HG03108 (cell line): ENCODE measurements at regions not wholly inside any gene's neighbourhood (a gene's known extent, or its start where the extent isn't known, plus 50 kb on each side); places are given as distances from the start of the nearest gene placed in this dataset.

Experiments
- ATAC-seq: cut with Tn5 transposase; IDR thresholded peaks from one replicate; pipeline ENCODE4 v1.9.1; 2021; ENCODE audit warnings: moderate library complexity; ENCODE audit not compliant: unreplicated experiment

- ATAC-seq, result no peak
These were observed 65.1 kb downstream of the PFDN4 start for GRCh38 chr20:54272901-54273488.

DNA sequence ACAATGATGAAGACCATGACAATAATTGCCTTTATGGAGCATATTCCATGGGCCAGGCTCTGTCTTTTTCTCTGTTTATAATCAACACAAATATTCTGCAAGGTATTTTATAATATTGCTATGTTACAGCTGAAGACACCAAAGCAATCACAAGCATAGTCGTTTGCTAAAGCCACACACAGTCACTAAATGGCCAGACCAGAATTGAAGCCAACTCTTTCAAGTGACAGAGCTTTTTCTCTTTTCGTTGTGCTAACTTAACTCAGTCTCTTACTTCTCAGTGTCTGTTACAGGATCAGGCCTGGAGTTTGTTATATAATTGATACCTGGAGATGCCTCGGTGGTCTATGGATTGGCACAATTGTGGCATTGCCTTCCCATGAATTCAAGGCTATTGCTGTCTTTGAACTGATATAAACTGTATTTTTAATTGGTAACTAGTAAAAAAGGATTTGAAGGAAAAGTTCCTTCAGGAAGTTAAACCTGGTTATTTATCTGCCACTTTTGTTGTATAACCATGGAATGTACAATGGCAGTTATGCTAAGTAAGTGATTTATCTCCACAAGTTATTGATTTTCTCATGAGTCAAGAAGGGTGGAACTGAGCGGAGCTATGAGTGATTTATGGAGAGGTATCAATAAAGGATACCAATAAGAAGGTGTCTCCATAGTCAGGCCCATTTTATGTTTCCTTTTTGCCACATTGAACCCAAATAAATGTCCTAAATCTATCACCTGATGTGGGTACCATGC lies 67.6 kb downstream of the PFDN4 start:
- no peak for ATAC-seq

GRCh38 chr20:54276577-54277169 lies 68.8 kb downstream of the PFDN4 start:
- ATAC-seq, result no peak

DNA sequence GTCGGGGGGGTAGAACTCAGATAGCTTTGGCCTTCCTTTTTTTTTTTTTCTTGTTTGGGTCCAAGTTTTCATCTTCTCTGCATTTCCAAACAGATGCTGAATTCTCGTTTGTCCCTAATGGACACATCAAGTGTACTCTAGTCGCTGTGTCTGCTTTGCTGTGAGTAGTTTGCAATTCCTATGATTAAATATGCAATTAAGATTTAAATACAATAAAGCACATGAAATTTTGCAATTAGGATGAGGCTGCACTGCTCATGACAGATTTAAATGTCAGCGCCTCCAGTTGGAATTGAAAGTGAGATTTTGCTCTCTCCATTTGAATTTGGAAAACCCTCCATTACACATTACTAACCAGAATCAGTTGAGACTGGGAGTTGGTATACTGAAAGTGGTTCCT lies 70.4 kb downstream of the PFDN4 start:
- no peak for ATAC-seq

DNA sequence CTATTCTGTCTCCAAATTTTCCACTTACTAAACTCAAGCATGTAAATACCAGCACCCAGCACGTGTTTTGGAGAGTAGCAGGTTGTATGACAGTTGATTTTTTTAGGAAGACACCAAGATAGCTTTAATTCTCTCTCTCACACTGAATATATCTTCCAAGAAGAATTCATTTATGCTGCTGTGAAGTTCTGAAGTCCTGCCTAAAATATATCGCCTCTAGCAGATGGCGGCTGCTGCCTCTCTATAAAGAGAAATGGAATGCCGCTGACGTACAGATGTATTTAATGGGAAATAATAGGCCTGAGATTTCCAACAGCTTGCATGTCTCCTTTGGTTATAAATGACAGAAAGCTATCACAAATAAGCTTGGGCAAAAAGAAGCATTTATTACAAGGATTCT lies 74.7 kb downstream of the PFDN4 start:
- ATAC-seq, result no peak

GRCh38 chr20:54283253-54283652 lies 75.4 kb downstream of the PFDN4 start:
- no peak for ATAC-seq

- no peak for ATAC-seq
These were observed 77.2 kb downstream of the PFDN4 start for GRCh38 chr20:54284928-54285704.

DNA sequence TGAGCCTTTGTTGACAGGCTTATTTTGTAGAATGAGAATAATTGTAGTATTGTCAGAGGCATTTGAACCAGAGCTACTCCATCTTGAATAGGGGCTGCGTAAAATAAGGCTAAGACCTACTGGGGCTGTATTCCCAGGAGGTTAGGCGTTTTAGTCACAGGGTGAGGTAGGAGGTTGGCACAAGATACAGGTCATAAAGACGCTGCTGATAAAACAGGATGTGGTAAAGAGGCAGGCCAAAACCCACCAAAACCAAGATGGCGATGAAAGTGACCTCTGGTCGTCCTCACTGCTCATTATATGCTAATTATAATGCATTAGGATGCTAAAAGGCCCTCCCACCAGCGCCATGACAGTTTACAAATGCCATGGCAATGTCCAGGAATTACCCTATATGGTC lies 82.7 kb downstream of the PFDN4 start:
- ATAC-seq, result no peak

- ATAC-seq, result no peak
These were observed 83.6 kb downstream of the PFDN4 start for GRCh38 chr20:54291339-54292010.

- no peak for ATAC-seq
These were observed 84.3 kb downstream of the PFDN4 start for GRCh38 chr20:54292185-54292584.

DNA sequence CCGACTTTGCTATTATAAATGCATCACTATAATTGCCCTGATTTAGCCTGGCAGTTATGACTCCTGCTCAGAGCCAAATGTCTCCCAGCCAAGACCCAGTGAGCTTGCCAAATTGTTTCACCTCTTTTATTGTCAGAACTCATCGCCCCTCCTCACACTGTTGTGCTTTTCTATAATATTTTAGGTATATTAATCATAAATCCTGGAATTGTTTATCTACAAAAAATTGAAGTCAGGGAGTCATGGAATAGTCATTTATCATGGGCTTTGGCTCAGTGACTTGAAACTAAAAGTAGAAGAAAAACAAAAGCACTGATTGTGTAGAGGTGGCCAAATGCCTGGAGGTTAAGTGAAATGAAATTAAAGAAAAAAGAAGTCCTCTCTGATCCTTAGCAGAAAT lies 85.6 kb downstream of the PFDN4 start:
- no peak for ATAC-seq

DNA sequence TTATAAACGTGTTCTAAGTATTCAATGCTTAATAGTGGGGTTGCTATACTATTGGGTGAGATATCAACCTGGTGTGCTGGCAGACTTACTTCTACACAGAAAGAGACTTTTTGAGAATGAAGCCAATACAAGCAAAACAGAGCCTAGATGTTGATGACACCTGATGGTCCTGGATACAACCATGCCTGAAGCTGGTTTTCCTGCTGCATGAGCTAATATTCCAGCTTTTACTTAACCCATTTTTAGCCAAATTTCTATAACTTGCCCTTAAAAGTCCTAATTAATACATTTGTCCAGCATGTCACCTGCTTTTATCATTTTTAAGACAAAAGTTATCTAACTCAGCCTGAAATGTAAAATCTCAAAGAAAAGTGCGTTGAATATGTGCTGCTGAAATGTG lies 86.2 kb downstream of the PFDN4 start:
- ATAC-seq, result no peak

GRCh38 chr20:54295686-54296085 lies 87.8 kb downstream of the PFDN4 start:
- no peak for ATAC-seq

DNA sequence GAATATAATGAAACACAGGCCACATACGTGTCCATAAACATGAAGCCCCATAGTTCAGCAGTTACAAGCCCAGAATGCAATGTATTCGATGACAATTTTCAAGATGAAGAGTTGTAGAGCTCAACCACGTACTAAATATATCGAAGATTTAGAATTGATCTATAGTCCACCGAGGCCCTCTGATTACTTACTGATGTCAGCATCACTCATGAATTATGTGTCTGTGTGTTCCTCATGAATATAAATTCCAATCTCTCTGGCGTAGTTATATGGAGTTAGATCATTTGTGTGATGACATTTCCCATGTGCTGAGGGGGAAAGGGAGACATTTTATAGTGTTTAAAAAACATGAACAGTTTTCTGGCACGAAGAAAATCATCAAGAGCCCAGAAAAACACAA lies 97.5 kb downstream of the PFDN4 start:
- ATAC-seq, result no peak

DNA sequence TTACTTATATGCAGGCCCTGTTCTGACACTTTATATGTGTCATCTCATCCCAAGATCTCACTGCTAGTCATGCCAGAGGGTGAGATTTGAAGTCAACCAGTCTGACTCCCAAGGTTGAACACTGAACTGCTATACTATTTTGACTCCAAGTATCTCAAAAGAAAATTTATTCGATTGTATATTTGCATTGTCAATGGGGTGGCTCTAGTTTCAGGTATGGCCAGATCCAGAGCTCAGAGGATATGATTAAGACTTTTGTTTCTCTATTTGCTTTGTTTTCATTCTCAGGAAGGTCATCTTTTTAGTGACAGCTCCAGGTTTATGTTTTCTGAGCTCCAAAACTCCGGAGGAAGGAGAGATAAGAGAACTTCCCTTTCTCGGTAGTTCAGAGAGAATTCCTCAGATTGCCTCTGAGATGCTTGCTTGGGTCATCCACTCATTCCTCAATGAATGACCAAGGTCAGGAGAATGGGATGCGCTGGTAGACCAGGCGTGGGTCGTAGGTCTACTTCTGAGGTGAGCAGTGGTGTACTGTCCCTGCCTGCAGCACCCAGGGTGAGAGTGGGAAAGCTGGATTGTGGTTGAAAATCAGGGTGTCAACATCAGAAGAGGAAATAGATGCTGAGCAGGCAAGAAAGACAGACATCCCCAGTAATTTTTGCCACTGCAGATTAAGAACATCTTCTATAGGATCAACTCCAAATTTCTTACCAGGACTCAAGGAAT lies 99.3 kb downstream of the PFDN4 start:
- no peak for ATAC-seq

- no peak for ATAC-seq
These were observed 100.9 kb downstream of the PFDN4 start for GRCh38 chr20:54308804-54309203.

- no peak for ATAC-seq
These were observed 111.0 kb downstream of the PFDN4 start for GRCh38 chr20:54318892-54319291.

- ATAC-seq, result no peak
These were observed 112.3 kb downstream of the PFDN4 start for GRCh38 chr20:54320148-54320607.

DNA sequence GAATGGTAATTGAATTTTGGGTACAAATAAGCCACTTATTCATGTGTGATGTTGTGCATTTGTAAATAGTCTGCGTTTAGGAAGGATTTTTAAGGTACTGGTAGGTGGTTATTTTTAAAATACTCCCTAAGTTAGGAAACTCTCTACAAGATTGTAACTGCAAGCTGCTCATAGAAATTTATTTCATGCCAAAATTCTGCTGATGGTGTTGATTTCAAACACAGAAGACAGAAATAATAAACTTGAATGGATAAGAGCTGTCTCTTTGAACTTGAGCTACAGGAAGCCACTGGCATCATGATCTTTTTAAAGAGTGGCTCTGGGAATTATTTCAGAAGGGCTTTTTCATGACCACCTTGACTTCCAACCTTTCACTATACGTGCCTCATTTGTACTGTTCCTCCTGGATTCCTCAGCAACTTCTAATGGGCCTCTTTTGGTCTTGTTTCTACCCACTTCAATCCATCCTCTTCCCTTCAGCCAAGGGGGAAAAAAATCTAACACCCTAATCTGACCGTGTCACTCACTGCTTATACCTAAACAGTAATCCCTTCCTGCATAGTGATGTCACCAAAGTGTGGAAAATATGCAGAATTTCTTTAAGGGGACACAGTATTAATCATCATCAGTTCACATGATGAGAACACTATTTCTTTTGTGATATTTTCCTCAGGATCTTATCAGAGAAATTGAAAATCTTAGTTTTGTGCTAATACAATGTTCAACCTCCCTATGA lies 113.6 kb downstream of the PFDN4 start:
- ATAC-seq, result no peak
